ENCODE measurements at regions not wholly inside any gene's neighbourhood (a gene's known extent, or its start where the extent isn't known, plus 50 kb on each side); places are given as distances from the start of the nearest gene placed in this dataset.
"Not testable (repeated sequence)": the region's sequence is repeated elsewhere in the genome, so short reads cannot be mapped to it uniquely, and the experiment has no call there.

GRCh38 chr2:194550702-194551101 is 1106.3 kb upstream of the SLC39A10 start:
- DNase-seq (ENCODE audit: low spot score): no peak

GRCh38 chr2:194549387-194549786 is 1107.6 kb upstream of the SLC39A10 start:
- no peak for DNase-seq (ENCODE audit: low spot score)

GRCh38 chr2:194545978-194546377 is 1111.0 kb upstream of the SLC39A10 start:
- DNase-seq (ENCODE audit: low spot score): no peak

- no peak for DNase-seq (ENCODE audit: low spot score)
Observed at GRCh38 chr2:194539425-194539824, 1117.6 kb upstream of the SLC39A10 start.

- peak; percentile 56 for DNase-seq (ENCODE audit: low spot score)
Observed at GRCh38 chr2:194526121-194526520, 1130.9 kb upstream of the SLC39A10 start.

GRCh38 chr2:194514281-194514680 is 1142.7 kb upstream of the SLC39A10 start:
- DNase-seq (ENCODE audit: low spot score): no peak

- not testable (repeated sequence) for DNase-seq (ENCODE audit: low spot score)
Observed at GRCh38 chr2:194511070-194511469, 1146.0 kb upstream of the SLC39A10 start.

GRCh38 chr2:194504876-194505275 is 1152.2 kb upstream of the SLC39A10 start:
- not testable (repeated sequence) for DNase-seq (ENCODE audit: low spot score)

GRCh38 chr2:194495046-194495445 is 1162.0 kb upstream of the SLC39A10 start:
- DNase-seq (ENCODE audit: low spot score): no peak

- peak; percentile 19 for DNase-seq (ENCODE audit: low spot score)
Observed at GRCh38 chr2:194494401-194494800, 1162.6 kb upstream of the SLC39A10 start.

GRCh38 chr2:194491409-194492115 is 1165.5 kb upstream of the SLC39A10 start:
- no peak for DNase-seq (ENCODE audit: low spot score)

- DNase-seq (ENCODE audit: low spot score): peak; percentile 92
Observed at GRCh38 chr2:194486326-194486725, 1170.7 kb upstream of the SLC39A10 start.

- no peak for DNase-seq (ENCODE audit: low spot score)
Observed at GRCh38 chr2:194483041-194483440, 1174.0 kb upstream of the SLC39A10 start.

GRCh38 chr2:194465641-194466040 is 1191.4 kb upstream of the SLC39A10 start:
- no peak for DNase-seq (ENCODE audit: low spot score)

GRCh38 chr2:194464964-194465638 is 1191.9 kb upstream of the SLC39A10 start:
- DNase-seq (ENCODE audit: low spot score): no peak

GRCh38 chr2:194462883-194463282 is 1194.1 kb upstream of the SLC39A10 start:
- DNase-seq (ENCODE audit: low spot score): not testable (repeated sequence)

- DNase-seq (ENCODE audit: low spot score): no peak
Observed at GRCh38 chr2:194455358-194455757, 1201.7 kb upstream of the SLC39A10 start.

- no peak for DNase-seq (ENCODE audit: low spot score)
Observed at GRCh38 chr2:194452504-194452903, 1204.5 kb upstream of the SLC39A10 start.

- DNase-seq (ENCODE audit: low spot score): peak; percentile 96
Observed at GRCh38 chr2:194445226-194445625, 1211.8 kb upstream of the SLC39A10 start.

GRCh38 chr2:194443926-194444325 is 1213.1 kb upstream of the SLC39A10 start:
- DNase-seq (ENCODE audit: low spot score): no peak

GRCh38 chr2:194424683-194425209 is 1232.3 kb upstream of the SLC39A10 start:
- DNase-seq (ENCODE audit: low spot score): no peak

GRCh38 chr2:194411221-194411620 is 1245.8 kb upstream of the SLC39A10 start:
- DNase-seq (ENCODE audit: low spot score): no peak

- DNase-seq (ENCODE audit: low spot score): no peak
Observed at GRCh38 chr2:194395818-194396217, 1261.2 kb upstream of the SLC39A10 start.
